H4 (cell line): ENCODE measurements at regions not wholly inside any gene's neighbourhood (a gene's known extent, or its start where the extent isn't known, plus 50 kb on each side); places are given as distances from the start of the nearest gene placed in this dataset.

Experiments used
- DNase-seq: peaks from one replicate; pipeline ENCODE4 v3.0.0-alpha.2; 2015; ENCODE audit warnings: low spot score

DNA sequence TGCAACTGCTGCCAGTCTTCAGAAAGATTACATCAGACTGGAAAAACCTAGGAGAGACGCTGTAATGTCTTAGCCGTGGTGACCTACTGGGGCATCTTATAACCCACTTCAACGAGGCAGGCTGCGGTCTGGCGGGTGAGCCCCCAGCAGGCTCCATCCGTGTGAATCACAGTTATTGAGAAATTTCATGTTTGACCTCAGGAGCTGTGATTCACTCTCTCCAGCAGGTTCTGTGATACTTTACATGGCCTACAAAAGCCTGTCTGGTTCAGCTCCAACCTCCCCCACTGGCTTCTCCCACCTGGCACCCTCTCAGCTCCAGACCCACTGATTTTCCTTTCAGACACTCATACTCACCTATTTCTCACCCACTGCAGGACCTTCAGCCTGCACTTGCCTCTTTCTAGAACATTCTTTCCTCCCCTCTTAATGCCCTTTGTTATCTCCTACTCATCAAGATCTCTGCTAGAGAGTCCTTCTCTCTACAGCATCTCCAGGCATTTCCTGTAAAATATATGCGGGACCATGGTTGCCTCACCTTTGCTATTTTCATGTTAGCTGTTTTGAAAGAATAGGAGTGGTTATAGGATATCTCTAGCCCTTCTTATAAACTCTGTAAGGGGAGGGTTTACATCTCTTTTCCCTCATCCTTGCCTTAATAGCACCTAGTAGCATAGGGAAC is 227.9 kb downstream of the MAF start:
- DNase-seq = peak; percentile 92

DNA sequence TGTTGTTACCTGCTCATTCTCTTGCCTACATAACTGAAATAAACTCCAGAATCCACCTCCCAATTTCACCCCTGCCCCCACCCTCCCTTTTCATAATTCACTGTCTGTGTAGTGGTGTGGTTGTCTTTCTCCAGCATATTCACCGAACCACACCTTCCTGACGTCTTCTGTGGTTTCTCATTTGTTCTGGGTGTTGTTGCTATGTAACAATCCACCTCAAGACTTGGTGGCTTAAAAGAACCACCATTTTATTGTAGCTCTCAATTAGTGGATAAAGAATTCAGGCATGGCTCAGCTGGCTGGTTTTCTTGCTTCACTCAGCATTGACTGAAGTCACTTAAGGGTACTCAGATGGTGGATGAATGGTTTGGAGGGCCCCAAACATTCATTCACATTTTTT is 229.8 kb downstream of the MAF start:
- DNase-seq = no peak

DNA sequence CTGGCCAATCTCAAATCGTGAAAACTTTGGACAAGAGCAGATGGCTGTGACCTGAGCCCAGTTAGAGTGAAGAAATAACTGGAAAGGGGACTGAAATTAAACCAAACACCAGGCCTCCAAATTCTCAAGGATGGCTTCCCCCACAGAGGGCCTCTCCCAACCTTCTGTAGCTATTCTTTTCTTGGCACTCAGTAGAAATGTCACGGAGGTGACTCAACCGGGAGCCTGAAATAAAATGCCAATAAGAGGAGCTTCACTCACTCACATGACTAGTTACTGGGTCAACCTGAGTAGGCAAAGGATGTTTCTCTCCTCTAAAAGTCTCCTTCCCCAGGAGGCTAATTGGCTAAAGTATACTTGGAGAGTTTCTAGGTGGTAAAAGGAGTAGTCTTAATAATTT is 230.7 kb downstream of the MAF start:
- DNase-seq = no peak

GRCh38 chr16:79367822-79368221 is 232.7 kb downstream of the MAF start:
- DNase-seq = no peak

GRCh38 chr16:79366635-79367034 is 233.9 kb downstream of the MAF start:
- DNase-seq = no peak

DNA sequence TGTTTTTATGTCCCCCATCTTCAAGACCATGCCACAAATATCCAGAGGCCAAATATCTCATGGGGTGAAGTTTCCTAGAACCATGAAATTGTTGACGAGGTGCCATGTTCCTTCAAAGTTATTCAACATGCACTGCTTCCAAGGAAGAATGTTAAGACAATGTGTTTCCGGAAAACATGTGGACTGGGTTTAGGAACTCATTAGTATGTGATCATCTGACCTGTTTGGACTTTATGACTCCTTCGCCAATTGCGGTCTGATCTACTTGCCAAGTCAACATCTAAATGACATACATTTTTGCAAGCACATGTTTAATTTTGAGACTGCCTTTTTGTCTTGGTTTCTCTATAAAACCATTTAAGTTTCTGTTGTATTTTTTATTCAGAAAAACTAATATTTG is 234.8 kb downstream of the MAF start:
- DNase-seq = no peak

DNA sequence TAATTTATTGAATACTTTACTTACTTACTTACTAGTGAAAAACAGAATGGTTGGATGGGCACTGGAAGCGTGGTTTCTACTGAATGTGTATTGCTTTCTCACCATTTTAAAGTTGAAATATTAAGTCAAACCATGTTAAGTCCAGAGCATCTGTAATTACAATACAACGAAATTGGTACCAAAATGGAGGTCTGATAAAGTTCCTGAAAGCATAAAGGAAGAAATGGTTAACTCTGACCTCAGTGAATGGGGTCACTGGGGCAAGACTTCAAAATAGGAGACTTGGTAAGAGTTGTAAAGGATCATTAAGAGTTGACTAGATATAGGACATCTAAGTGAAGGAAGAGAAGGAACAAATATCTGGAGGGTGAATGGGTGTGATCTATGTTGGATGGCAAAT is 237.1 kb downstream of the MAF start:
- no peak for DNase-seq

- no peak for DNase-seq
These were observed 237.5 kb downstream of the MAF start for GRCh38 chr16:79363035-79363434.

DNA sequence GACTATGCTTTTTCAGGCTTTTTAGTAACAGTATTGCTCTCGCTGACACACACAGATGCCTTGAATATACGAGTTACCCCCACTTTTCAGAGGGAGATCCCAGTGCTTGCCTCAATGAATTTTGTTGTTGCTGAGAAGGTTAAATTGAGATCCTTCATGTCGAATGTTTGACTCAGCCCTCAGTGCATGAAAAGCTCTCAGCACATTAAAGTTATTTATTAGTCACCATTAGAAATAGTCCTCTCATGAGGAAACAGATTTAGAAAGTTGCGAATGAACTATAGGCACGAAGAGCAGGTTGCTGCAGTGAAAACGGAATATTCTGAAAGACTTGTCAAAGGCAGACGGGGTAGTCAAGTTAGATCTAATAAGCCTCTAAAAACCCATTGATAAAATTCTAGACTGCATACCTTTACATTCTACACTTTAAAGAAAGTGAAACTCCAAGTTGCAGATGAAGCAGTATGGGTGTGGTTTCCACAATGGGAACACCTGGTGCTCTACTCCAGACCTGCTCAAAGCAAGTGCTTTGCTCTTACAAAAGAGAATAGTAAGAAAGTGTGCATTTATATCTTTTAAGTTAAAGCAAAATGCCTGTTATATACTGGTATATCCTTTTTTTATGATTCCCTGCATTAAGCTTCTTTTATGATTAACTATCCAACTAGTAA is 238.1 kb downstream of the MAF start:
- DNase-seq = no peak

DNA sequence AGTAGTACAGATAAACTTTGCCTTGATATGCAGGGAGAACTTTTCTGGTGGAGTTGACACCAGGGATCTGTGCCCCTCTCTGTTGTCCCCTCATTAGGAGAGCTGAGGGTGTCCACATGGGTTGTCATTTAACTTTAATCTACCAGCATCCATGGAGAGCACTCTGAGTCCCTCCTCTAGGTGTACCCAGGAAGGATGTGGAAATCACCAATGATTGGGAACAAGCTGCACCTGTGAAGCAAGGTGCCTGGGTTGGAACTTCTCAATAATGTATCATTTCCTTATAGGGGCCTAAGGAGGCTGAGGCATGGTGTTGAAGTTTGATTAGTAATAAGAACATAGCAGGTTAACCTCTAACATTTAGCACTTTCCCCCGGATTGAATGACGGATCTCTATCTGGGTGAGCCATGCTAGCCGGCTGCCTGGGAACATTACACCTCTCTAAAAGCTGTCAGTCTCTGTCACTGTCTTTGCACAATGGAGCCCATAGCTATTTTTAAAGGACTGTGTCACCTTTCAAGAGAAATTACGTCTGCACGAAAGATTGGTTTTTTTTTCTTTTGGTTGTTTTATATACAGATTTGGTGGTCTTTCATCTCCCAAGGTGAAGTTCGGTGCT is 239.3 kb downstream of the MAF start:
- DNase-seq = no peak

DNA sequence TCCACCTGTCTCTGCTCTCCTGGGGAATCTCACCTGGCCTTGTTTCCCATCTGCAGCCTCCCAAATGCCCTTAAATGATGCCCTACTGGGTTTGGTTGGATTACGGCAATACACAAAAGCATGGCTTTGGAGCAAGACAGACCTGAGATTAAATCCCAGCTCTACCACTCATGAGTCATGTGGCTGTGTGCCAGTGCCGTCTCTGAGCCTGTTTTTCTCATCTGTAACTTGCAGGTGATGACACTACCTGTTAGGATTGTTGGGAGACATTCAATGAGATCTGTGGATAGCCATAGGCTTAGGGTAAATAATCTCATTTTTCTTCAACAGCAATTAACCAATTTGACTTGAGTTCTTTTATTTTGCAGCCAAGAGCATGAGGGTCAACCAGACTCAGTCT is 240.3 kb downstream of the MAF start:
- no peak for DNase-seq

GRCh38 chr16:79359082-79359481 is 241.5 kb downstream of the MAF start:
- DNase-seq = no peak

- DNase-seq = no peak
These were observed 242.3 kb downstream of the MAF start for GRCh38 chr16:79358188-79358587.

GRCh38 chr16:79355600-79356358 is 244.8 kb downstream of the MAF start:
- no peak for DNase-seq

DNA sequence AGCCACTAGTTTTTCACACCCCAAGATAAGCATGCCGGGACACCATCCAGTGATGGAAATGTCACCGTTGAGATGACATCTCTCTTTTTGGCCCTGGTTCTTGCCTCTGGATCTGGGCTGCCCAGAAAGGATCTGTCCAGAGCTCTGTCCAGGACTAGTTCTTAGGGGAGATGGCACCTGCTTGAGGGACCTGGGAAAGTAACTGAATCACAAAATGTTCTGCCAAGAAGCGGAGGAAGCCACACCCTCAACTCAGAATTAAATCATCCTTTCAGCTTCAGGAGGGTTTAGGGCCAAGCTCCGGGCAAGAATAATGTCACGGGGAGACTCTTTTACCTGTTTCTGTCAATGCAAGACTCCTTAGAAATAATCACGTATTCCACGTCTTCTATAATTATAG is 248.6 kb downstream of the MAF start:
- DNase-seq = no peak

DNA sequence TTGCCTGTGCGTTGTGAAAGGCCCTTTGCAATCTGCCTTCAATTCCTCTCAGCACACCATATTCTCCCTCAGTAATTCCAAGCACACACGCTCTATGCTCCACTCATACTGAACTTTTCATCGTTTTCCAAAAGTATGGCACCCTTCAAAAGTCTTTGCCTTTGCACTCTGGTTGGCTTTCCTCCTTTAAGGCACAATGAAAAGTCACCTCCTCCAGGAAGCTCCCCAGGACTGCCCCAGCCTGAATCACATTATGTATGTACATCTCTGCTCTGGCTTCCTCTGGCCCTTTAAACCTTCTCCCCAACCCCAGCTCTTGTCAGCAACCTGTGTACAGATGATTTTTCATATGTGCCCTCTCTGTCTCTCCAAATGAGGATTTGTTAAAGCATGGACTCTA is 250.7 kb downstream of the MAF start:
- no peak for DNase-seq

DNA sequence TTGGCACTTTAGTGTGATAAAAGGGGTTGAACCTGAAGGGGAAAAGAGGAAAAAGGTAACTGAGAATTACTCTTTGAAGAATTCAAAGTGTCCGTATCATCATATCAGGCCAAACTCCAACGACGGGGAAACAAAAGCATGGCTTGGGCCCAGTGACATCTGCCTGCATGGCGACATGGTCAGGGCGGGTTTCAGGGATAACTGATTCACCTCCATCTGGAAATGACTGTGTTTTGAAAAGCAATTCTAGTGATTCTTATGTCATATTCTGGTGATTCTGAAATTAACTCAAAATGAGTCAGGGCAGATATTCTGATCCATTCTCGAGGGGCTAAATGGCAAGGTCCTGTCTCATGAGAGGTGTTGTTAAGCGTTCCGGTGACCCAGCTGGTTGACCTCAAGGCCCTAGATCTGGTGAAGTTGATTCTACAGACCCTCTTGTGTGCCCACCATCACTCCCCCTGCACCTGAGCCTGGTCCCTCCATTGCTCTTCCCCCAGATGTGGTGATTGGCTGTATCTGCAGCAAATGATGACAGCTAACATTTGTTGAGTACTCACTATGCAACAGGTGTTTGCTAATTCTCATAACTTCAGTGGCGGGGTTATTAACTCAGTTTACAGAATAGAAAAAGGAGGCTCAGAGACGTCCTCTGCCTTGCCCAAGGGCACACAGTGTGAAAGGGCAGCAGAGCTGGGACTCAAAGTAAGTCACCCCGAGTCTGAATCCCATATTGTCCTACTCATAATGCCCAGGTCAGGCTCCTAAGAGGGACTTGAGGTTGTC is 251.8 kb downstream of the MAF start:
- no peak for DNase-seq

DNA sequence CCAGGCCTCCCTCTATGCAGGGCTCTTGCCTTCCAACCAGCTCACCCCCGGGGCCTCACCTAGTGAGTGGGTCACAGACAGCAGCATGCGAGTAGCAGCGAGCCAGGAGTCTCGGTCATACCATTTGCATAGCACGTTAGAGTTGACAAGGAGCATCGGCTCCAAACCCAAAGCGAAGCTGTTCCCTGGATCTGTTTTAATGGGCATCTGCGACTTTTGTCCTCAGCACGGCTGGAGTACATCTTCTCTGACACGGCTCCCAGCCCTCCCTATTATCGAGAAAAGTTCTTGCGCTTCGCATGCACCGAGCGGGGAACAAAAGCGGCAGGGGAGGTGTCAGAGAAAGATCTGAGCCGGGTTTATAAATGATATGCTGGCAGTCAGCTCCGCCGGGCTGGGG is 253.3 kb downstream of the MAF start:
- DNase-seq = no peak

GRCh38 chr16:79339863-79340262 is 260.7 kb downstream of the MAF start:
- DNase-seq = no peak

GRCh38 chr16:79337906-79338305 is 262.6 kb downstream of the MAF start:
- DNase-seq = no peak

DNA sequence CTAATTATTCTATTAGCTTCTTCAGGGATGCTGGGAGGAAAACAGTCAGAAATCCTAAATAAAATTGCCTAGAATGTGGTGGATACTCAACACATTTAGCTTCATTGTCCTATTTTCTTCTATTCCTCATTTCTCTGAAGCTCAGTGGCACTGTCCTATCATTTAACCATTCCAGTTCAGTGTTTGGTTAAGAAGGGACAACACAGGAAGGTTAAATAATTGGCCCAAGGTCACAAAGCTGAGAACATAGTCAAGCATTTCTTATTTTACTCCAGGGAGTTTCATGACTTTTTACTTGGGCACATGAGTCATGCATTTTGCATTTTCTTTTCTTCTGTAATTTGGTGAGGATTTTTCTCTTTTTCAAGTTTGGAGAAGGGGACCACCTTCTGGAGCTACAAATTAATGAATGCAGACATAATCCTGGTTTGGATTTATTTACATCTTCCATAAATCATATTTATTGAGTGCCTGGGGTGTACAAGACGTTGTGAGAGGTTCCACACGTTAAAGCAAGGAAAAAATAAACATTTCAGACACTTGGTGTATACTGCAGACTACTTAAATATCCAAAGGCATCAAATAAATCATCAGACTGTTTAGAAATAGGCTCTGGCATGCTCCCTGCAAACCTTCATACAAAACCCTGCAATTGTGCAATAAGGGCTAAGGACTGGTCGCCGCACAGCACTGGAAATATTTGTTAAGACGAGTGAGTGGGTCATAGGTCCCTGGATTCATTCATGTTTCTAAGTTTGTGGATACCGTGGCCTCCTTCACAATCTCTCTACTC is 263.9 kb downstream of the MAF start:
- DNase-seq = peak; percentile 43
